CD4-positive, alpha-beta T cell treated with Interleukin-2 at 100 ng/mL for 4 hours (primary cell): ENCODE measurements at regions not wholly inside any gene's neighbourhood (a gene's known extent, or its start where the extent isn't known, plus 50 kb on each side); places are given as distances from the start of the nearest gene placed in this dataset.

Source experiments
- DNase-seq: peaks from one replicate; pipeline ENCODE4 v3.0.0-alpha.2; 2020; ENCODE audit warnings: low spot score

GRCh38 chr12:132439333-132439904, 50.5 kb upstream of the FBRSL1 start:
- no peak for DNase-seq

GRCh38 chr12:132438726-132439125, 51.2 kb upstream of the FBRSL1 start:
- DNase-seq: no peak

- no peak for DNase-seq
These were observed 51.8 kb upstream of the FBRSL1 start for GRCh38 chr12:132437943-132438700.

- DNase-seq: no peak
These were observed 52.6 kb upstream of the FBRSL1 start for GRCh38 chr12:132437252-132437932.

GRCh38 chr12:132436791-132437251, 53.1 kb upstream of the FBRSL1 start:
- DNase-seq: no peak

- DNase-seq: no peak
These were observed 54.3 kb upstream of the FBRSL1 start for GRCh38 chr12:132435486-132436187.

- no peak for DNase-seq
These were observed 56.1 kb upstream of the FBRSL1 start for GRCh38 chr12:132433641-132434395.

- no peak for DNase-seq
These were observed 57.0 kb upstream of the FBRSL1 start for GRCh38 chr12:132432721-132433577.

GRCh38 chr12:132432126-132432705, 57.7 kb upstream of the FBRSL1 start:
- DNase-seq: no peak

- no peak for DNase-seq
These were observed 58.8 kb upstream of the FBRSL1 start for GRCh38 chr12:132430838-132431774.

GRCh38 chr12:132429946-132430643, 59.9 kb upstream of the FBRSL1 start:
- peak; percentile 62 for DNase-seq

GRCh38 chr12:132429602-132429945, 60.4 kb upstream of the FBRSL1 start:
- no peak for DNase-seq

GRCh38 chr12:132428936-132429601, 60.9 kb upstream of the FBRSL1 start:
- no peak for DNase-seq

- no peak for DNase-seq
These were observed 61.7 kb upstream of the FBRSL1 start for GRCh38 chr12:132427999-132428935.

GRCh38 chr12:132427174-132427768, 62.7 kb upstream of the FBRSL1 start:
- no peak for DNase-seq

GRCh38 chr12:132426349-132427173, 63.4 kb upstream of the FBRSL1 start:
- no peak for DNase-seq
